ENCODE measurements at regions not wholly inside any gene's neighbourhood (a gene's known extent, or its start where the extent isn't known, plus 50 kb on each side); places are given as distances from the start of the nearest gene placed in this dataset.

- TF ChIP-seq CTCF (conservative IDR thresholded peaks at IDR 0.05; ENCODE audit: low read length), result no peak
- TF ChIP-seq EZH2phosphoT487 (IDR thresholded peaks at IDR 0.05; ENCODE audit: borderline replicate concordance), result no peak
- Histone ChIP-seq H3K4me2 (ENCODE audit: low read depth, low read length, poor library complexity, severe bottlenecking) (no peak overlapping the region), H3K9me2 (replicated peaks; ENCODE audit: low read depth, low read length) (no peaks in the 10 kb centered on the region), H3K9me3 (ENCODE audit: insufficient read depth, low read depth, low read length) (no peaks in the 10 kb centered on the region), H3K79me2 (ENCODE audit: insufficient read depth, low read length) (no peaks in the 10 kb centered on the region), H3K36me3 (ENCODE audit: insufficient read depth, low read length) (no peaks in the 10 kb centered on the region), H2AFZ (ENCODE audit: low read length) (no peak overlapping the region), H3K9ac (ENCODE audit: low read depth, low read length, poor library complexity, severe bottlenecking) (no peak overlapping the region), H3F3A (ENCODE audit: low read depth) (no peaks in the 10 kb centered on the region), H3K4me3 (ENCODE audit: low read length, poor library complexity, severe bottlenecking) (no peak overlapping the region), H4K20me1 (ENCODE audit: insufficient read depth, low read length, poor library complexity, severe bottlenecking) (no peaks in the 10 kb centered on the region), H3K4me1 (ENCODE audit: insufficient read depth, low read length, poor library complexity, severe bottlenecking) (no peaks in the 10 kb centered on the region), H3K27me3 (ENCODE audit: insufficient read depth, low read length, poor library complexity, severe bottlenecking) (no peaks in the 10 kb centered on the region)
Measured at GRCh38 chr7:131943646-131944045, 387.2 kb upstream of the PODXL start.

GRCh38 chr7:131943211-131943610 lies 386.8 kb upstream of the PODXL start:
- Histone ChIP-seq H3K9me2 (replicated peaks; ENCODE audit: low read depth, low read length) (no peaks in the 10 kb centered on the region), H3K4me2 (ENCODE audit: low read depth, low read length, poor library complexity, severe bottlenecking) (no peak overlapping the region), H3K9me3 (ENCODE audit: insufficient read depth, low read depth, low read length) (no peaks in the 10 kb centered on the region), H3K4me3 (ENCODE audit: low read length, poor library complexity, severe bottlenecking) (no peak overlapping the region), H2AFZ (ENCODE audit: low read length) (no peak overlapping the region), H3K36me3 (ENCODE audit: insufficient read depth, low read length) (no peaks in the 10 kb centered on the region), H3K9ac (ENCODE audit: low read depth, low read length, poor library complexity, severe bottlenecking) (no peak overlapping the region), H3F3A (ENCODE audit: low read depth) (no peaks in the 10 kb centered on the region), H3K4me1 (ENCODE audit: insufficient read depth, low read length, poor library complexity, severe bottlenecking) (no peaks in the 10 kb centered on the region), H3K79me2 (ENCODE audit: insufficient read depth, low read length) (no peaks in the 10 kb centered on the region), H3K27me3 (ENCODE audit: insufficient read depth, low read length, poor library complexity, severe bottlenecking) (no peaks in the 10 kb centered on the region), H4K20me1 (ENCODE audit: insufficient read depth, low read length, poor library complexity, severe bottlenecking) (no peaks in the 10 kb centered on the region)
- TF ChIP-seq EZH2phosphoT487 (IDR thresholded peaks at IDR 0.05; ENCODE audit: borderline replicate concordance) (no peak), CTCF (conservative IDR thresholded peaks at IDR 0.05; ENCODE audit: low read length) (no peak)

GRCh38 chr7:131942287-131943150 lies 386.1 kb upstream of the PODXL start:
- H3K27me3 ChIP-seq (ENCODE audit: insufficient read depth, low read length, poor library complexity, severe bottlenecking), result no peaks in the 10 kb centered on the region
- no peaks in the 10 kb centered on the region for H4K20me1 ChIP-seq (ENCODE audit: insufficient read depth, low read length, poor library complexity, severe bottlenecking)
- no peak overlapping the region for H3K4me2 ChIP-seq (ENCODE audit: low read depth, low read length, poor library complexity, severe bottlenecking)
- H2AFZ ChIP-seq (ENCODE audit: low read length), result no peak overlapping the region
- H3K36me3 ChIP-seq (ENCODE audit: insufficient read depth, low read length), result no peaks in the 10 kb centered on the region
- no peaks in the 10 kb centered on the region for H3K9me3 ChIP-seq (ENCODE audit: insufficient read depth, low read depth, low read length)
- H3K9me2 ChIP-seq (replicated peaks; ENCODE audit: low read depth, low read length), result no peaks in the 10 kb centered on the region
- H3K9ac ChIP-seq (ENCODE audit: low read depth, low read length, poor library complexity, severe bottlenecking), result no peak overlapping the region
- TF ChIP-seq EZH2phosphoT487 (IDR thresholded peaks at IDR 0.05; ENCODE audit: borderline replicate concordance) (no peak), CTCF (conservative IDR thresholded peaks at IDR 0.05; ENCODE audit: low read length) (no peak)
- no peak overlapping the region for H3K4me3 ChIP-seq (ENCODE audit: low read length, poor library complexity, severe bottlenecking)
- no peaks in the 10 kb centered on the region for H3K4me1 ChIP-seq (ENCODE audit: insufficient read depth, low read length, poor library complexity, severe bottlenecking)
- no peaks in the 10 kb centered on the region for H3K79me2 ChIP-seq (ENCODE audit: insufficient read depth, low read length)
- H3F3A ChIP-seq (ENCODE audit: low read depth), result no peaks in the 10 kb centered on the region
